MM.1S (cell line): ENCODE measurements at regions not wholly inside any gene's neighbourhood (a gene's known extent, or its start where the extent isn't known, plus 50 kb on each side); places are given as distances from the start of the nearest gene placed in this dataset.

Experiments used
- EZH2phosphoT487 ChIP-seq: fragments of 300-600 bp; sonication (generic); IDR thresholded peaks from 2 replicates; pipeline ENCODE4 v1.6.1; 2018; ENCODE audit warnings: antibody characterized with exemption, low read length
- TF ChIP-seq, protein P1 (sequence below): fragments of 300-600 bp; sonication (generic); IDR thresholded peaks from 2 replicates; pipeline ENCODE4 v1.5.1; 2016; ENCODE audit warnings: antibody characterized with exemption, low read length, mixed read lengths

DNA sequence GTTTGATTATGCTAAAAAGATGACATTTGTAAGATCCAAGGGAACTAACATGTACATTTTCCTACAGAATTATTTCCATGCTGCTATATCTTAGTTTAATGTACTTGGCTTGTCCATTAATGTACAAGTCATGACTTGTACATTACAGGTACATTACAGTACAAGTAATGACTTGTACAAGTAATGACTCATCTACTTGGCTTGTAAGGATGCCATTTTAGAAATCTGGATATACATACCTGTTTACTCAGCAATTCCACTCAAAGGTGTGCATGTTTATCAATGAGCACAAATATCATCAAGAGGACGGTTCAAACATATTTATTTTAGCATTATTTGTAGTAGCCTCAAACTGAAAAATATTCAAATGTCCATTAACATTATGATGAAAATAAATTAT lies 87.0 kb upstream of the TRPC4 start:
- TF ChIP-seq, protein P1, sequence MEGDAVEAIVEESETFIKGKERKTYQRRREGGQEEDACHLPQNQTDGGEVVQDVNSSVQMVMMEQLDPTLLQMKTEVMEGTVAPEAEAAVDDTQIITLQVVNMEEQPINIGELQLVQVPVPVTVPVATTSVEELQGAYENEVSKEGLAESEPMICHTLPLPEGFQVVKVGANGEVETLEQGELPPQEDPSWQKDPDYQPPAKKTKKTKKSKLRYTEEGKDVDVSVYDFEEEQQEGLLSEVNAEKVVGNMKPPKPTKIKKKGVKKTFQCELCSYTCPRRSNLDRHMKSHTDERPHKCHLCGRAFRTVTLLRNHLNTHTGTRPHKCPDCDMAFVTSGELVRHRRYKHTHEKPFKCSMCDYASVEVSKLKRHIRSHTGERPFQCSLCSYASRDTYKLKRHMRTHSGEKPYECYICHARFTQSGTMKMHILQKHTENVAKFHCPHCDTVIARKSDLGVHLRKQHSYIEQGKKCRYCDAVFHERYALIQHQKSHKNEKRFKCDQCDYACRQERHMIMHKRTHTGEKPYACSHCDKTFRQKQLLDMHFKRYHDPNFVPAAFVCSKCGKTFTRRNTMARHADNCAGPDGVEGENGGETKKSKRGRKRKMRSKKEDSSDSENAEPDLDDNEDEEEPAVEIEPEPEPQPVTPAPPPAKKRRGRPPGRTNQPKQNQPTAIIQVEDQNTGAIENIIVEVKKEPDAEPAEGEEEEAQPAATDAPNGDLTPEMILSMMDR = no peak
- TF ChIP-seq EZH2phosphoT487 = no peak
